ENCODE measurements at regions not wholly inside any gene's neighbourhood (a gene's known extent, or its start where the extent isn't known, plus 50 kb on each side); places are given as distances from the start of the nearest gene placed in this dataset.
A peak's percentile ranks its signal among the peaks of the same experiment; 100 is the strongest.

- no peak for TF ChIP-seq LARP7 (IDR thresholded peaks at IDR 0.05)
- no peak for TF ChIP-seq ZNF57 (CRISPR knock-in tag; IDR thresholded peaks at IDR 0.05)
- no peak for TF ChIP-seq XRCC3 (IDR thresholded peaks at IDR 0.05)
- no peak for TF ChIP-seq FOXA3 (CRISPR knock-in tag; conservative IDR thresholded peaks at IDR 0.05 in 1 of 2, IDR thresholded peaks at IDR 0.05 in 1 of 2)
- TF ChIP-seq FOXO4 (CRISPR knock-in tag; IDR thresholded peaks at IDR 0.05), result no peak
- TF ChIP-seq NR2C1 (IDR thresholded peaks at IDR 0.05), result no peak
- no peak for TF ChIP-seq NR2C1 (tag; IDR thresholded peaks at IDR 0.05)
- TF ChIP-seq ZNF134 (CRISPR knock-in tag; conservative IDR thresholded peaks at IDR 0.05), result no peak
- TF ChIP-seq FOSL1 (tag; conservative IDR thresholded peaks at IDR 0.05), result 0 out of 2 replicates have a peak, but pooled peaks have one; percentile 20
- TF ChIP-seq CREBBP (IDR thresholded peaks at IDR 0.05; ENCODE audit: low read depth, low read length), result no peak
- TF ChIP-seq CHD4 (IDR thresholded peaks at IDR 0.05; ENCODE audit: insufficient read depth, insufficient replicate concordance, low read depth, low read length, poor library complexity, severe bottlenecking), result no peak
- TF ChIP-seq KAT7 (CRISPR knock-in tag; IDR thresholded peaks at IDR 0.05; ENCODE audit: borderline replicate concordance), result no peak
- TF ChIP-seq IRF2 (CRISPR knock-in tag; IDR thresholded peaks at IDR 0.05), result no peak
- TF ChIP-seq RBM39 (optimal IDR thresholded peaks at IDR 0.05; ENCODE audit: low read depth, low read length), result no peak
- no peak for TF ChIP-seq PREB (CRISPR knock-in tag; IDR thresholded peaks at IDR 0.05)
- no peak for TF ChIP-seq NCOA2 (IDR thresholded peaks at IDR 0.05; ENCODE audit: partially characterized antibody in 2 of 2)
- no peak for TF ChIP-seq KDM1A (IDR thresholded peaks at IDR 0.05)
- peak; percentile 43 to 54; a peak in 3 of 4 replicates for TF ChIP-seq NRF1 (conservative IDR thresholded peaks at IDR 0.05 in 1 of 2, IDR thresholded peaks at IDR 0.05 in 1 of 2)
- TF ChIP-seq ZBTB5 (IDR thresholded peaks at IDR 0.05), result no peak
- TF ChIP-seq BHLHE40 (IDR thresholded peaks at IDR 0.05; ENCODE audit: low read length), result no peak
- no peak for TF ChIP-seq RBM14 (IDR thresholded peaks at IDR 0.05; ENCODE audit: borderline replicate concordance, insufficient read depth, low read depth, low read length)
- no peak for TF ChIP-seq IFI16 (CRISPR knock-in tag; IDR thresholded peaks at IDR 0.05)
- no peak for TF ChIP-seq PATZ1 (CRISPR knock-in tag; IDR thresholded peaks at IDR 0.05; ENCODE audit: borderline replicate concordance)
- no peak for TF ChIP-seq POLR2AphosphoS2 (IDR thresholded peaks at IDR 0.05; ENCODE audit: low read length)
Observed at GRCh38 chr14:71320107-71320733, 413.0 kb downstream of the PCNX1 start, which contains the start of gene SIPA1L1 (continued).

All from K562 (cell line).